IMR-90 (cell line): ENCODE measurements at regions not wholly inside any gene's neighbourhood (a gene's known extent, or its start where the extent isn't known, plus 50 kb on each side); places are given as distances from the start of the nearest gene placed in this dataset.

ENCODE experiments used
- ATAC-seq: fragments of 200-7000 bp; cut with Tn5 transposase; 2 replicates; pipeline ENCODE4 v1.9.1; 2020; ENCODE audit warnings: low read depth, mild to moderate bottlenecking, moderate library complexity
- BruUV-seq: library from RNA; stranded (reverse); fragments of 400-500 nt; replicated peaks from 2 replicates; lab custom pipeline; 2021; lab: Mats Ljungman, UMichigan
- CTCF ChIA-PET: fragments of 300-600 bp; formaldehyde crosslinking; extraction: SDS; loops from one replicate; lab custom pipeline; 2021; ENCODE audit warnings: antibody characterized with exemption; lab: Yijun Ruan, JAX
- POLR2A ChIA-PET: fragments of 300-600 bp; sonication (Branson Sonifier 250); formaldehyde crosslinking; loops from one replicate; lab custom pipeline; 2022; ENCODE audit warnings: antibody characterized with exemption; ENCODE audit not compliant: unreplicated experiment; lab: Charles Lee
- DNase-seq: peaks from one replicate; pipeline ENCODE4 v3.0.0; 2013
- H2AFZ ChIP-seq: replicated peaks from 2 replicates; pipeline ENCODE3; 2013; ENCODE audit warnings: low read length, mild to moderate bottlenecking; ENCODE audit not compliant: poor library complexity
- H2AK5ac ChIP-seq: 2 replicates; pipeline ENCODE4 v1.6.1; 2013; ENCODE audit warnings: low read depth, low read length, inconsistent platforms
- H2AK9ac ChIP-seq: replicated peaks from 2 replicates; pipeline ENCODE3; 2013; ENCODE audit warnings: mild to moderate bottlenecking, low read depth, low read length, moderate library complexity; ENCODE audit not compliant: poor library complexity
- H2BK120ac ChIP-seq: 2 replicates; pipeline ENCODE4 v1.6.1; 2013; ENCODE audit warnings: low read depth, low read length, inconsistent platforms
- H2BK15ac ChIP-seq: 3 replicates; pipeline ENCODE4 v1.6.1; 2013; ENCODE audit warnings: low read depth, low read length, inconsistent platforms
- H2BK20ac ChIP-seq: 2 replicates; pipeline ENCODE4 v1.6.1; 2013; ENCODE audit warnings: low read depth, mild to moderate bottlenecking, inconsistent platforms, low read length, moderate library complexity
- H2BK5ac ChIP-seq: 2 replicates; pipeline ENCODE4 v1.6.1; 2013; ENCODE audit warnings: mild to moderate bottlenecking, low read depth, low read length, inconsistent platforms; ENCODE audit not compliant: poor library complexity, severe bottlenecking
- H3K14ac ChIP-seq: replicated peaks from 2 replicates; pipeline ENCODE4 v1.6.1; 2013; ENCODE audit warnings: low read depth, low read length, inconsistent platforms
- H3K18ac ChIP-seq: 2 replicates; pipeline ENCODE4 v1.6.1; 2013; ENCODE audit warnings: low read depth, low read length, control low read depth
- H3K23ac ChIP-seq: 2 replicates; pipeline ENCODE4 v1.6.1; 2013; ENCODE audit warnings: low read depth, low read length, inconsistent platforms
- H3K27ac ChIP-seq: 2 replicates; pipeline ENCODE4 v1.5.1; 2013; ENCODE audit warnings: mild to moderate bottlenecking, control low read depth, low read length; ENCODE audit not compliant: insufficient read depth
- H3K27me3 ChIP-seq: 2 replicates; pipeline ENCODE4 v1.6.1; 2013; ENCODE audit warnings: low read length; ENCODE audit not compliant: control insufficient read depth, insufficient read depth
- H3K36me3 ChIP-seq: 2 replicates; pipeline ENCODE4 v1.6.1; 2013; ENCODE audit warnings: low read length, mixed read lengths; ENCODE audit not compliant: control insufficient read depth, insufficient read depth
- H3K4ac ChIP-seq: 2 replicates; pipeline ENCODE4 v1.6.1; 2013; ENCODE audit warnings: low read depth, low read length, inconsistent platforms
- H3K4me1 ChIP-seq: 2 replicates; pipeline ENCODE4 v1.6.1; 2013; ENCODE audit warnings: low read length, mixed read lengths; ENCODE audit not compliant: control insufficient read depth, insufficient read depth
- H3K4me2 ChIP-seq: 2 replicates; pipeline ENCODE4 v1.6.1; 2013; ENCODE audit warnings: low read depth, mild to moderate bottlenecking, control low read depth, low read length, moderate library complexity
- H3K4me3 ChIP-seq: 2 replicates; pipeline ENCODE4 v1.5.1; 2013; ENCODE audit warnings: low read depth, mild to moderate bottlenecking, control low read depth, low read length, moderate library complexity; ENCODE audit not compliant: insufficient read depth
- H3K56ac ChIP-seq: 2 replicates; pipeline ENCODE4 v1.6.1; 2013; ENCODE audit warnings: low read length, inconsistent platforms; ENCODE audit not compliant: insufficient read depth; ENCODE audit errors: extremely low read depth
- H3K79me1 ChIP-seq, 2 experiments: 2 replicates each; pipeline ENCODE4 v1.6.1; 2013; ENCODE audit warnings: low read length in 2 of 2, inconsistent platforms in 1 of 2, low read depth in 1 of 2
- H3K9ac ChIP-seq: 2 replicates; pipeline ENCODE4 v1.6.1; 2013; ENCODE audit warnings: low read depth, low read length, control low read depth
- H3K9me1 ChIP-seq: 2 replicates; pipeline ENCODE4 v1.6.1; 2013; ENCODE audit warnings: low read length, inconsistent platforms; ENCODE audit not compliant: insufficient read depth
- H3K9me3 ChIP-seq: 2 replicates; pipeline ENCODE4 v1.6.1; 2013; ENCODE audit warnings: low read length; ENCODE audit not compliant: control insufficient read depth, insufficient read depth
- H4K20me1 ChIP-seq: 2 replicates; pipeline ENCODE4 v1.6.1; 2013; ENCODE audit warnings: low read length, inconsistent platforms; ENCODE audit not compliant: insufficient read depth
- H4K5ac ChIP-seq: 2 replicates; pipeline ENCODE4 v1.6.1; 2013; ENCODE audit warnings: mild to moderate bottlenecking, low read depth, low read length, control low read depth
- H4K8ac ChIP-seq, 2 experiments: 2 replicates each; pipeline ENCODE4 v1.6.1; 2013; ENCODE audit warnings: low read depth in 2 of 2, low read length in 2 of 2, control low read depth in 1 of 2, inconsistent platforms in 1 of 2
- H4K91ac ChIP-seq: 2 replicates; pipeline ENCODE4 v1.6.1; 2013; ENCODE audit warnings: low read depth, low read length, inconsistent platforms; ENCODE audit not compliant: insufficient read depth
- CEBPB ChIP-seq: IDR thresholded peaks from 2 replicates; pipeline ENCODE4 v1.6.1; 2012; ENCODE audit warnings: low read depth, low read length, improper control_type of control experiment
- CHD1 ChIP-seq: IDR thresholded peaks from 2 replicates; pipeline ENCODE4 v1.6.1; 2012; ENCODE audit warnings: low read depth, low read length, improper control_type of control experiment
- CTCF ChIP-seq: conservative IDR thresholded peaks from 2 replicates; pipeline ENCODE4 v1.5.1; 2012; ENCODE audit warnings: mild to moderate bottlenecking, low read depth, low read length, improper control_type of control experiment
- ELK1 ChIP-seq: fragments of 150-350 bp; IDR thresholded peaks from 2 replicates; pipeline ENCODE4 v1.6.1; 2016; ENCODE audit warnings: low read depth, mild to moderate bottlenecking, low read length, moderate library complexity, borderline replicate concordance
- FOS ChIP-seq: fragments of 150-350 bp; IDR thresholded peaks from 2 replicates; pipeline ENCODE4 v1.6.1; 2016; ENCODE audit warnings: low read depth, low read length
- MAFK ChIP-seq: IDR thresholded peaks from 2 replicates; pipeline ENCODE4 v1.6.1; 2012; ENCODE audit warnings: low read depth, low read length, improper control_type of control experiment
- MXI1 ChIP-seq: IDR thresholded peaks from 2 replicates; pipeline ENCODE4 v1.6.1; 2012; ENCODE audit warnings: low read depth, mild to moderate bottlenecking, low read length, moderate library complexity, borderline replicate concordance
- NFE2L2 ChIP-seq: fragments of 150-350 bp; IDR thresholded peaks from 2 replicates; pipeline ENCODE4 v1.6.1; 2016; ENCODE audit warnings: low read depth, mild to moderate bottlenecking, low read length
- POLR2A ChIP-seq: IDR thresholded peaks from 2 replicates; pipeline ENCODE4 v1.6.1; 2012; ENCODE audit warnings: mild to moderate bottlenecking, low read depth, low read length
- RAD21 ChIP-seq: IDR thresholded peaks from 2 replicates; pipeline ENCODE4 v1.6.1; 2012; ENCODE audit warnings: low read length, improper control_type of control experiment
- RCOR1 ChIP-seq: IDR thresholded peaks from 2 replicates; pipeline ENCODE4 v1.6.1; 2012; ENCODE audit warnings: mild to moderate bottlenecking, low read length, improper control_type of control experiment; ENCODE audit not compliant: insufficient replicate concordance
- SMC3 ChIP-seq: fragments of 150-350 bp; IDR thresholded peaks from 2 replicates; pipeline ENCODE4 v1.6.1; 2016; ENCODE audit warnings: low read depth, mild to moderate bottlenecking, antibody characterized with exemption, low read length, moderate library complexity
- USF2 ChIP-seq: fragments of 150-350 bp; IDR thresholded peaks from 2 replicates; pipeline ENCODE4 v1.6.1; 2017; ENCODE audit warnings: mild to moderate bottlenecking, antibody characterized with exemption, low read length, low read depth
- WGBS, 2 experiments: methylation state at CpG; one replicate each; pipeline versions ENCODE4 v1.1.5 to v1.1.7; 2013; ENCODE audit warnings: missing lambda C conversion rate in 2 of 2; ENCODE audit not compliant: insufficient read length in 1 of 2; ENCODE audit errors: extremely low coverage in 2 of 2; 5-methylcytosine and 5-hydroxymethylcytosine counted together
- dilution Hi-C: fragments of 300-500 bp; cut with HindIII; formaldehyde crosslinking; loops from one replicate; pipeline ENCODE4 v1.14.3; 2018; ENCODE audit warnings: low sequenced_read_pairs; ENCODE audit not compliant: unreplicated experiment
- in situ Hi-C: fragments of 300-500 bp; cut with MboI; formaldehyde crosslinking; loops from 3 replicates; pipeline ENCODE4 v1.14.3; 2019; ENCODE audit warnings: low sequenced_read_pairs, inconsistent platforms, mixed read lengths
- intact Hi-C: fragments of 100-400 bp; cut with micrococcal nuclease; formaldehyde crosslinking; loops from 2 replicates; pipeline ENCODE4 v1.10.0; 2022

- ATAC-seq, result no peak
- Histone ChIP-seq H3K23ac (no peak overlapping the region), H2BK5ac (no peak overlapping the region), H4K20me1 (no peaks in the 10 kb centered on the region), H3K18ac (no peak overlapping the region), H2BK120ac (no peak overlapping the region), H3K9ac (no peak overlapping the region), H3K4me3 (no peak overlapping the region), H2AK9ac (no peak overlapping the region), H3K4me1 (no peaks in the 10 kb centered on the region), H3K9me3 (no peaks in the 10 kb centered on the region), H3K4ac (no peak overlapping the region), H2BK15ac (no peak overlapping the region), H4K91ac (no peak overlapping the region), H3K27me3 (no peaks in the 10 kb centered on the region), H4K5ac (no peak overlapping the region), H3K36me3 (no peaks in the 10 kb centered on the region), H3K27ac (no peak overlapping the region), H3K4me2 (no peak overlapping the region), H3K79me1 (no peaks in the 10 kb centered on the region), H3K9me1 (no peaks in the 10 kb centered on the region), H4K8ac (no peak overlapping the region), H2AK5ac (no peak overlapping the region), H3K14ac (no peak overlapping the region), H2AFZ (no peak overlapping the region), H3K56ac (no peak overlapping the region), H2BK20ac (no peak overlapping the region)
- DNase-seq, result no peak
- POLR2A ChIA-PET, result no interaction called here
- CTCF ChIA-PET, result no interaction called here
- in situ Hi-C loops, result no loop called here
- 100% methylated on average over 1 of the region's 5 CpGs; no CpG with 5 or more reads in 1 of the 2 experiments for WGBS, 2 experiments
- TF ChIP-seq CHD1 (no peak), POLR2A (no peak), USF2 (no peak), MAFK (no peak), RCOR1 (no peak), MXI1 (no peak), RAD21 (no peak), CTCF (no peak), SMC3 (no peak), NFE2L2 (no peak), FOS (no peak), CEBPB (no peak), ELK1 (no peak)
- intact Hi-C loops, result no loop called here
- dilution Hi-C loops, result no loop called here
- no TSS peak for BruUV-seq
Observed at GRCh38 chr10:57624856-57625592, 642.7 kb downstream of the IPMK start.
